ENCODE measurements at regions not wholly inside any gene's neighbourhood (a gene's known extent, or its start where the extent isn't known, plus 50 kb on each side); places are given as distances from the start of the nearest gene placed in this dataset.
"Not testable (repeated sequence)": the region's sequence is repeated elsewhere in the genome, so short reads cannot be mapped to it uniquely, and the experiment has no call there.

DNA sequence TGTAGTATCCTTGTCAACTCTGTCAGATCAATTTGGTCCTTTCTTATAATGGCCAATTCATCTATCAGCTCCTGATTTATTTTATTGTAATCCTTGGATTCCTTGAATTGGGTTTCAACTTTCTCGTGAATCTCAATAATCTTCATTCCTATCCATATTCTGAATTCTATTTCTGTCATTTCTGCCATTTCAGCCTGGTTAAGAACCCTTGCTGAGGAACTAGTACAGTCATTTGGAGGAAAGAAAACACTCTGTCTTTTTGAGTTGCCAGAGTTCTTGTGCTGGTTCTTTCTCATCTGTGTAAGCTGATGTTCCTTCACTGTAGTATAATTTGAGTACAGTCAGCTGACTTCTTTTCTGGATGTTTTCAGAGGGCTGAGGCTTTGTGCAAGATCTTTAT is 84.5 kb downstream of the CETN3 start:
- Histone ChIP-seq H3K27me3 (ENCODE audit: insufficient read depth, poor library complexity, severe bottlenecking) (no peaks in the 10 kb centered on the region), H3K27ac (replicated peaks) (no peak overlapping the region), H3K4me3 (replicated peaks; ENCODE audit: insufficient read depth, low read length) (no peak overlapping the region)
- DNase-seq (ENCODE audit: low read depth in 1 of 2, low spot score in 1 of 2), result no peak
- TF ChIP-seq GABPA (IDR thresholded peaks at IDR 0.05; ENCODE audit: low read depth), result no peak
- TF ChIP-seq, protein P1, sequence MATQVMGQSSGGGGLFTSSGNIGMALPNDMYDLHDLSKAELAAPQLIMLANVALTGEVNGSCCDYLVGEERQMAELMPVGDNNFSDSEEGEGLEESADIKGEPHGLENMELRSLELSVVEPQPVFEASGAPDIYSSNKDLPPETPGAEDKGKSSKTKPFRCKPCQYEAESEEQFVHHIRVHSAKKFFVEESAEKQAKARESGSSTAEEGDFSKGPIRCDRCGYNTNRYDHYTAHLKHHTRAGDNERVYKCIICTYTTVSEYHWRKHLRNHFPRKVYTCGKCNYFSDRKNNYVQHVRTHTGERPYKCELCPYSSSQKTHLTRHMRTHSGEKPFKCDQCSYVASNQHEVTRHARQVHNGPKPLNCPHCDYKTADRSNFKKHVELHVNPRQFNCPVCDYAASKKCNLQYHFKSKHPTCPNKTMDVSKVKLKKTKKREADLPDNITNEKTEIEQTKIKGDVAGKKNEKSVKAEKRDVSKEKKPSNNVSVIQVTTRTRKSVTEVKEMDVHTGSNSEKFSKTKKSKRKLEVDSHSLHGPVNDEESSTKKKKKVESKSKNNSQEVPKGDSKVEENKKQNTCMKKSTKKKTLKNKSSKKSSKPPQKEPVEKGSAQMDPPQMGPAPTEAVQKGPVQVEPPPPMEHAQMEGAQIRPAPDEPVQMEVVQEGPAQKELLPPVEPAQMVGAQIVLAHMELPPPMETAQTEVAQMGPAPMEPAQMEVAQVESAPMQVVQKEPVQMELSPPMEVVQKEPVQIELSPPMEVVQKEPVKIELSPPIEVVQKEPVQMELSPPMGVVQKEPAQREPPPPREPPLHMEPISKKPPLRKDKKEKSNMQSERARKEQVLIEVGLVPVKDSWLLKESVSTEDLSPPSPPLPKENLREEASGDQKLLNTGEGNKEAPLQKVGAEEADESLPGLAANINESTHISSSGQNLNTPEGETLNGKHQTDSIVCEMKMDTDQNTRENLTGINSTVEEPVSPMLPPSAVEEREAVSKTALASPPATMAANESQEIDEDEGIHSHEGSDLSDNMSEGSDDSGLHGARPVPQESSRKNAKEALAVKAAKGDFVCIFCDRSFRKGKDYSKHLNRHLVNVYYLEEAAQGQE (IDR thresholded peaks at IDR 0.05; ENCODE audit: insufficient replicate concordance, low read depth), result no peak
- TF ChIP-seq, protein P2, sequence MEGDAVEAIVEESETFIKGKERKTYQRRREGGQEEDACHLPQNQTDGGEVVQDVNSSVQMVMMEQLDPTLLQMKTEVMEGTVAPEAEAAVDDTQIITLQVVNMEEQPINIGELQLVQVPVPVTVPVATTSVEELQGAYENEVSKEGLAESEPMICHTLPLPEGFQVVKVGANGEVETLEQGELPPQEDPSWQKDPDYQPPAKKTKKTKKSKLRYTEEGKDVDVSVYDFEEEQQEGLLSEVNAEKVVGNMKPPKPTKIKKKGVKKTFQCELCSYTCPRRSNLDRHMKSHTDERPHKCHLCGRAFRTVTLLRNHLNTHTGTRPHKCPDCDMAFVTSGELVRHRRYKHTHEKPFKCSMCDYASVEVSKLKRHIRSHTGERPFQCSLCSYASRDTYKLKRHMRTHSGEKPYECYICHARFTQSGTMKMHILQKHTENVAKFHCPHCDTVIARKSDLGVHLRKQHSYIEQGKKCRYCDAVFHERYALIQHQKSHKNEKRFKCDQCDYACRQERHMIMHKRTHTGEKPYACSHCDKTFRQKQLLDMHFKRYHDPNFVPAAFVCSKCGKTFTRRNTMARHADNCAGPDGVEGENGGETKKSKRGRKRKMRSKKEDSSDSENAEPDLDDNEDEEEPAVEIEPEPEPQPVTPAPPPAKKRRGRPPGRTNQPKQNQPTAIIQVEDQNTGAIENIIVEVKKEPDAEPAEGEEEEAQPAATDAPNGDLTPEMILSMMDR (IDR thresholded peaks at IDR 0.05; ENCODE audit: insufficient read depth, low read length), result no peak
- no peak for TF ChIP-seq SPI1 (IDR thresholded peaks at IDR 0.05; ENCODE audit: borderline replicate concordance, low read depth)
- TF ChIP-seq POLR2AphosphoS5 (IDR thresholded peaks at IDR 0.05; ENCODE audit: low read depth), result no peak

DNA sequence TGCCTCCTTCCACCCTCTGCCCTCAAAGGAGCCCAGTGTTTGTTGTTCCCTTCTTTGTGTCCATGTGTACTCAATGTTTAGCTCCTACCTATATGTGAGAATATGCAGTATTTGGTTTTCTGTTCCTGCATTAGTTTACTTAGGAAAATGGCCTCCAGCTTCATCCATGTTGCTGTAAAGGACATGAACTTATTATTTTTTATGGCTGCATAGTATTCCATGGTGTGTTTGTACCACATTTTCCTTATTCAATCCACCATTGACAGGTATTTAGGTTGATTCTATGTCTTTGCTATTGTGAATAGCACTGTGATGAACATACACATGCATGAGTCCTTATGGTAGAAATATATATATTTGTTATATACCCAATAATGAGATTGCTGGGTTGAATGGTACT is 89.2 kb downstream of the CETN3 start:
- not testable (repeated sequence) for H3K27me3 ChIP-seq (ENCODE audit: insufficient read depth, poor library complexity, severe bottlenecking); DNase-seq (ENCODE audit: low read depth in 1 of 2, low spot score in 1 of 2); H3K4me3 ChIP-seq (replicated peaks; ENCODE audit: insufficient read depth, low read length); H3K27ac ChIP-seq (replicated peaks)

DNA sequence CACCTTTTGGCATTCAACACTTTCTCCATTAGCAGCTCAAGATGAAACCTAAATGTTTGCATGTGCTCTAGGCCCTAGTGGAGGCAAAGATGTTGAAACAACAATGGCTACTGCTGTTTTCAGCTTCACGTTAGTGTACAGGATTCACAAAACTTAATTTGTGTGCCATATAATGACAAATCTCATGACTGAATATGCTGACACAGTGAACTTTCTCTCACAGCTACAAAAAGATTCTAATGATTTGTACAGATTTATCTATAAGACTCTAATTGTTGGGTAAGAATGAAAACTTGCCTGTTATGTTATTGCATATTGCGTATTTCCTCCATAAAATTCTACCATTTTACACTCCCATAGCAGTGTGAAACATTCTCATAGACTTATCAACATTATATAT is 97.5 kb downstream of the CETN3 start:
- Histone ChIP-seq H3K4me3 (replicated peaks; ENCODE audit: insufficient read depth, low read length) (no peak overlapping the region), H3K27ac (replicated peaks) (no peak overlapping the region), H3K27me3 (ENCODE audit: insufficient read depth, poor library complexity, severe bottlenecking) (no peaks in the 10 kb centered on the region)
- DNase-seq (ENCODE audit: low read depth in 1 of 2, low spot score in 1 of 2), result no peak
- TF ChIP-seq GABPA (IDR thresholded peaks at IDR 0.05; ENCODE audit: low read depth), result no peak
- TF ChIP-seq, protein P2 (IDR thresholded peaks at IDR 0.05; ENCODE audit: insufficient read depth, low read length), result no peak
- no peak for TF ChIP-seq SPI1 (IDR thresholded peaks at IDR 0.05; ENCODE audit: borderline replicate concordance, low read depth)
- TF ChIP-seq POLR2AphosphoS5 (IDR thresholded peaks at IDR 0.05; ENCODE audit: low read depth), result no peak
- TF ChIP-seq, protein P1 (IDR thresholded peaks at IDR 0.05; ENCODE audit: insufficient replicate concordance, low read depth), result no peak

DNA sequence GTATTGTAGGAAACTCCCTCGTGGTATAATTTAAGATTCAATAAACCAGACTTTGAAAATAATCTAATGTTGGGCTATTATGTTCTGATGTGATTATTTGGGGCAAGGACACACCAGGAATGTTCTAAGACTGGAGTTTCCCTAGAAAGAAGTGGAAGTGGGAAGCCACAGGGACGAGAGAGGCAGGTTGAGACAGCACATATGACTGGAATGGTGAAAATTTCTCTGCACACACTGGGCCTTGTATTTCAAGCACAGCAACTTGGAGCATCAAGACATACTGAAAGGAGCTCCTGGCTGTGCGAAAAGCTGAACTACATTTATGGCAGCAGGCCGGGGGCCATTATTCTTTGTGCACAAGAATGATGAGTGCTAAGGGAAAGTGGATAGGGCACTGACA is 98.2 kb downstream of the CETN3 start:
- no peak for DNase-seq (ENCODE audit: low read depth in 1 of 2, low spot score in 1 of 2)
- TF ChIP-seq, protein P2 (IDR thresholded peaks at IDR 0.05; ENCODE audit: insufficient read depth, low read length), result no peak
- TF ChIP-seq POLR2AphosphoS5 (IDR thresholded peaks at IDR 0.05; ENCODE audit: low read depth) (no peak), GABPA (IDR thresholded peaks at IDR 0.05; ENCODE audit: low read depth) (no peak), SPI1 (IDR thresholded peaks at IDR 0.05; ENCODE audit: borderline replicate concordance, low read depth) (no peak)
- TF ChIP-seq, protein P1 (IDR thresholded peaks at IDR 0.05; ENCODE audit: insufficient replicate concordance, low read depth), result no peak
- H3K27me3 ChIP-seq (ENCODE audit: insufficient read depth, poor library complexity, severe bottlenecking), result no peaks in the 10 kb centered on the region
- H3K27ac ChIP-seq (replicated peaks), result no peak overlapping the region
- H3K4me3 ChIP-seq (replicated peaks; ENCODE audit: insufficient read depth, low read length), result no peak overlapping the region
